ENCODE measurements at regions not wholly inside any gene's neighbourhood (a gene's known extent, or its start where the extent isn't known, plus 50 kb on each side); places are given as distances from the start of the nearest gene placed in this dataset.
A peak's percentile ranks its signal among the peaks of the same experiment; 100 is the strongest.

GRCh38 chr18:67302043-67302442, 214.5 kb downstream of the DSEL start:
- Histone ChIP-seq H3K4me3 (no peak overlapping the region), H3K36me3 (no peaks in the 10 kb centered on the region), H2AFZ (replicated peaks) (no peak overlapping the region), H3K27ac (no peak overlapping the region), H3K9me3 (ENCODE audit: low read depth) (no peaks in the 10 kb centered on the region), H3K4me2 (no peak overlapping the region), H3K9ac (no peak overlapping the region), H4K20me1 (ENCODE audit: low read depth) (no peaks in the 10 kb centered on the region), H3K27me3 (no peaks in the 10 kb centered on the region), H3K79me2 (ENCODE audit: low read depth) (no peaks in the 10 kb centered on the region), H3K4me1 (no peaks in the 10 kb centered on the region), H3F3A (ENCODE audit: low read depth) (no peaks in the 10 kb centered on the region)
- H3K36me3 Mint-ChIP-seq, result no peaks in the 10 kb centered on the region
- H3K27me3 Mint-ChIP-seq (ENCODE audit: insufficient read depth, low read depth), result peaks cover 3% of the 10 kb centered on the region
- peaks cover 14% of the 10 kb centered on the region for H3K9me3 Mint-ChIP-seq
- no peak for DNase-seq (ENCODE audit: low spot score)
- H3K4me3 Mint-ChIP-seq, result no peak overlapping the region
- no peak overlapping the region for H3K27ac Mint-ChIP-seq
- TF ChIP-seq EZH2 (IDR thresholded peaks at IDR 0.05) (no peak), CTCF (IDR thresholded peaks at IDR 0.05) (no peak), EZH2phosphoT487 (IDR thresholded peaks at IDR 0.05) (no peak)
- no peaks in the 10 kb centered on the region for H3K4me1 Mint-ChIP-seq

- Histone ChIP-seq H2AFZ (replicated peaks) (no peak overlapping the region), H3K9me3 (ENCODE audit: low read depth) (no peaks in the 10 kb centered on the region), H3K4me2 (no peak overlapping the region)
These were observed 214.9 kb downstream of the DSEL start for GRCh38 chr18:67301592-67301991.

GRCh38 chr18:67300498-67300897, 216.0 kb downstream of the DSEL start:
- TF ChIP-seq EZH2 (IDR thresholded peaks at IDR 0.05) (no peak), CTCF (IDR thresholded peaks at IDR 0.05) (no peak), EZH2phosphoT487 (IDR thresholded peaks at IDR 0.05) (no peak)
- H3F3A ChIP-seq (ENCODE audit: low read depth), result no peaks in the 10 kb centered on the region
- H3K36me3 Mint-ChIP-seq, result no peaks in the 10 kb centered on the region
- H3K9me3 ChIP-seq (ENCODE audit: low read depth), result no peaks in the 10 kb centered on the region
- no peaks in the 10 kb centered on the region for H4K20me1 ChIP-seq (ENCODE audit: low read depth)
- no peak overlapping the region for H2AFZ ChIP-seq (replicated peaks)
- no peaks in the 10 kb centered on the region for H3K4me1 Mint-ChIP-seq
- no peak overlapping the region for H3K4me3 ChIP-seq
- no peaks in the 10 kb centered on the region for H3K79me2 ChIP-seq (ENCODE audit: low read depth)
- H3K27me3 ChIP-seq, result no peaks in the 10 kb centered on the region
- H3K27me3 Mint-ChIP-seq (ENCODE audit: insufficient read depth, low read depth), result no peaks in the 10 kb centered on the region
- no peak overlapping the region for H3K4me2 ChIP-seq
- peak; percentile 27 for DNase-seq (ENCODE audit: low spot score)
- H3K9me3 Mint-ChIP-seq, result peaks cover 14% of the 10 kb centered on the region
- no peak overlapping the region for H3K9ac ChIP-seq
- no peaks in the 10 kb centered on the region for H3K4me1 ChIP-seq
- H3K27ac ChIP-seq, result no peak overlapping the region
- no peak overlapping the region for H3K4me3 Mint-ChIP-seq
- no peaks in the 10 kb centered on the region for H3K36me3 ChIP-seq
- H3K27ac Mint-ChIP-seq, result no peak overlapping the region

More at GRCh38 chr18:67301592-67301991, 214.9 kb downstream of the DSEL start:
- no peak overlapping the region for H3K4me3 Mint-ChIP-seq
- Histone ChIP-seq H3K36me3 (no peaks in the 10 kb centered on the region), H3K4me1 (no peaks in the 10 kb centered on the region), H3K4me3 (no peak overlapping the region), H3F3A (ENCODE audit: low read depth) (no peaks in the 10 kb centered on the region), H3K27ac (no peak overlapping the region), H3K27me3 (no peaks in the 10 kb centered on the region), H3K79me2 (ENCODE audit: low read depth) (no peaks in the 10 kb centered on the region), H4K20me1 (ENCODE audit: low read depth) (no peaks in the 10 kb centered on the region), H3K9ac (no peak overlapping the region)
- DNase-seq (ENCODE audit: low spot score), result no peak
- no peak overlapping the region for H3K27ac Mint-ChIP-seq
- no peaks in the 10 kb centered on the region for H3K4me1 Mint-ChIP-seq
- no peaks in the 10 kb centered on the region for H3K36me3 Mint-ChIP-seq
- peaks cover 14% of the 10 kb centered on the region for H3K9me3 Mint-ChIP-seq
- peaks cover 3% of the 10 kb centered on the region for H3K27me3 Mint-ChIP-seq (ENCODE audit: insufficient read depth, low read depth)
- no peak for TF ChIP-seq EZH2 (IDR thresholded peaks at IDR 0.05)
- TF ChIP-seq CTCF (IDR thresholded peaks at IDR 0.05), result no peak
- no peak for TF ChIP-seq EZH2phosphoT487 (IDR thresholded peaks at IDR 0.05)
